C4-2B (cell line): ENCODE measurements at regions not wholly inside any gene's neighbourhood (a gene's known extent, or its start where the extent isn't known, plus 50 kb on each side); places are given as distances from the start of the nearest gene placed in this dataset.

ENCODE experiments used
- H3K27ac ChIP-seq: fragments of 450-650 bp; 2 replicates; pipeline ENCODE4 v1.5.1; 2017
- ZFX ChIP-seq: fragments of 450-650 bp; IDR thresholded peaks from 2 replicates; pipeline ENCODE4 v1.6.1; 2017
- TF ChIP-seq, protein P1 (sequence below): fragments of 450-650 bp; conservative IDR thresholded peaks from 2 replicates; pipeline ENCODE4 v1.5.1; 2017; ENCODE audit warnings: mild to moderate bottlenecking

DNA sequence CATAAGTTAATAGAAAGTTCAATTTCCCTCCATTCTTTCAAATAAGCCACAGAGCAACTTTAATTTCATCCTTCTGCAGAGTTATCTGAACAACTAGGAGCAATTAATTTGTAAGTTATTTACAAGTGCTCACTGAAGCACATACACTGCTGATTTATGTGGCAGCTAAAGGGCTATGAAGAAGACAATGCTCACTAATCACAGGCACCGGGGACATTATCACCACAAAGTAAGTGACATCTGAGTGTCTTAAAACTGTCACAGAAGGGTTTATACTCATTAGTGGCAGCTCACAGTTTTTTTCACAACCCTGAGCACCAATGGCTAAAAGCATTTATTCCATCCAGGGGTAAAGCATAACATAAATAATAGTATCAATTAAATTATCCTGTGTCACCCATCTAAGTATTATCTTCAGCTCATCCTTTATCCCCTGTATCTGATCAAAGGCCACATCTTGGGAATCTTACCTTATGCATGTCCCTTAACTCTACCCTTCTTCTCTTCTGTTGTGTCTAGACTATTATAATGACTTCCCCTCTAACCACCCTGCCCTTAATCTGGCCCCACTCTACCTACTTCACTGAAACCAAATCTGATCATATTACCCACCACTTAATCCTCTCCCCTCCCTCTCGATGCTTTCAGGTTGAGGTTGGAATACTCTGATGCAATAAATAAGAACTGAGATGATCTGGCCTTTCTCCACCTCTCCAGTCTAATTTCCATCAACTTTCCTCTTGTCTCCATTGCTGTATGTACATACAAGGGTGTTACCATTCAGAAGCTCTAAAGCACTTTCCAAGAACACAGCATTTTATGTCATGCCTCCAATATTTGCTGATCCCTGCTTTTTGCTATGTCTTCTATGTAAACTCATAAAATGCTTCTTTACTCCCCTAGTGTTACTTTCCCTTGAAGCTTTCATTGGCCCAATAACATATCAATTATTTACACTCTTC, 252.7 kb downstream of the CASP12 start:
- H3K27ac ChIP-seq: no peak overlapping the region

DNA sequence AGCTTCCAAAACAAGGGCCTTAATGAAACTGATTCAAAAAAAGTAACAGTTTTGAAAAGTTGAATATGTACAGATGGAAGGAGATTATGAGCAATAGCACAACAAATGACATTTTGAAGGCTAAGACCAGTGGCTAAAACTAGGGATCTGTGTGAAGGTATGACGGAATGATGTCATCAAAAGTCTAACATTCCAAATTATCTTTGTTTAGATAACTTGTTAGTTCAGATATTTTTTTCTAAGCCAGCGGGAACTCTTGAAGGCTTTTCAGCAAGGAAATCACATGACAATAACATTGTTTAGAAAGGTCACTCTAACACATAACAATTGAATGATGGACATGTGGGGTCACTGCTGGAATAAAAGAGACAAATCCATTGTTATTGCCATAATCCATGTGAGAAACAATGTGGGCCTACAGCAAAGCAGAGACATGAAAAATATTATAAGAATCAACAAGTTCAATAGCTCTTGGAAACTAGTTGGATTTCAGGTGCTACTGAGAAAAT, 260.5 kb downstream of the CASP12 start:
- no peak overlapping the region for H3K27ac ChIP-seq
- TF ChIP-seq ZFX: no peak
- TF ChIP-seq, protein P1, sequence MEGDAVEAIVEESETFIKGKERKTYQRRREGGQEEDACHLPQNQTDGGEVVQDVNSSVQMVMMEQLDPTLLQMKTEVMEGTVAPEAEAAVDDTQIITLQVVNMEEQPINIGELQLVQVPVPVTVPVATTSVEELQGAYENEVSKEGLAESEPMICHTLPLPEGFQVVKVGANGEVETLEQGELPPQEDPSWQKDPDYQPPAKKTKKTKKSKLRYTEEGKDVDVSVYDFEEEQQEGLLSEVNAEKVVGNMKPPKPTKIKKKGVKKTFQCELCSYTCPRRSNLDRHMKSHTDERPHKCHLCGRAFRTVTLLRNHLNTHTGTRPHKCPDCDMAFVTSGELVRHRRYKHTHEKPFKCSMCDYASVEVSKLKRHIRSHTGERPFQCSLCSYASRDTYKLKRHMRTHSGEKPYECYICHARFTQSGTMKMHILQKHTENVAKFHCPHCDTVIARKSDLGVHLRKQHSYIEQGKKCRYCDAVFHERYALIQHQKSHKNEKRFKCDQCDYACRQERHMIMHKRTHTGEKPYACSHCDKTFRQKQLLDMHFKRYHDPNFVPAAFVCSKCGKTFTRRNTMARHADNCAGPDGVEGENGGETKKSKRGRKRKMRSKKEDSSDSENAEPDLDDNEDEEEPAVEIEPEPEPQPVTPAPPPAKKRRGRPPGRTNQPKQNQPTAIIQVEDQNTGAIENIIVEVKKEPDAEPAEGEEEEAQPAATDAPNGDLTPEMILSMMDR: no peak

More for the DNA sequence above, 252.7 kb downstream of the CASP12 start:
- no peak for TF ChIP-seq ZFX
- TF ChIP-seq, protein P1: no peak

DNA sequence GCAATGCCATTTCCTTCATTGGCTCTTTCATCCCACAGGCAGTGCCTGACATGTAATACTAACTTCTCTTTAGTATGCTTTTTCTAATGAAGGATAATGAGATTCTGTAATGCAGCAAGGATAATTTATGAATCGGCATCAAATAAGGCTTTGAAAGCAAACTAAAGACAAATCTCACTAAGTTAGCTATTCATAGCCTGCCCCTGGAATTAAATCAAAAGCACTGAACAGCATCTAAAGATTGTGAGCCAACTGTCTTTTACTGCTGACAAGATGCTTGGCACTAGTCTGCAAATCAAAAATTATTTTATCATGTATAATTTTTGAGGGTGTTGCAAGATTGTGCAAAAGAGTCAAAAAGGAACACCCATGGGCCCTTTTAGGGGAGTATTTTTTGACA, 265.0 kb downstream of the CASP12 start:
- H3K27ac ChIP-seq: no peak overlapping the region
- no peak for TF ChIP-seq ZFX
- TF ChIP-seq, protein P1: no peak

DNA sequence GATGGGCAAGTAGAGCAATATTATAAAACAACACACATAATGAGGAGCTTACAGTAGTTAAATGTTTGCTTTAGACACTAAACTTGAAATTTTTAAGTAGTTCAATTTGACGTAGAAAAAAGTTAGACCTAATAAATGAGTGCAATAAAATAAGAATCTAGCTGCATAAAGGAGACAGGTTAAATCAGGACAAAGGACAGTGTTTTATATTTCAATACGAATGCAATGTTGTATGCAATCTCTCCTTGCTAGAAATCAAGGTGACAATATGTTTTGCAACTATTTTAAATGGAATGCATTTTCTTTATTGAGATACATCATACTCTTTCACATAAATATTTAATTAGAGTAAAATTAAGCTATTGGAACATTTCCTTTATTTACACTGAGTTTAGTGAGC, 267.9 kb downstream of the CASP12 start:
- TF ChIP-seq, protein P1: no peak
- TF ChIP-seq ZFX: no peak
- no peak overlapping the region for H3K27ac ChIP-seq

DNA sequence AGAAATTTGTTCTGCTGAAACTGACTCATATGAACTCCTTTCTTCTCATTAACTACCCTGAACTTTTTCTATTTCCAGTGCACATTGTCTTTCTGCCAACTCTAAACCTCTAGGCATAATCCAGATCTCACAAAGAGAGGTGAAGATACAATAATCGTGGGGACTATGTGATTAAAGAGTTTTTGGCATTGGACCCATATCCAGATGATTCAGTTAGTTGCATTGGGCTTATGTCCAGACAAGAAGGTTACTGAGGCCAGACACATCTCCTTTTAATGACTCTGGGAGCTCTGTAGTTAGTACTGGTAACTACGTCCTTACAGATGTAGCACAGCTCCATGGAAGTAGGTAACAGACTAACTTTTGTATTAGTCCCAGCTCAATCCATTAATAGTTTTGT, 273.0 kb downstream of the CASP12 start:
- H3K27ac ChIP-seq: no peak overlapping the region
- TF ChIP-seq, protein P1: no peak
- no peak for TF ChIP-seq ZFX

DNA sequence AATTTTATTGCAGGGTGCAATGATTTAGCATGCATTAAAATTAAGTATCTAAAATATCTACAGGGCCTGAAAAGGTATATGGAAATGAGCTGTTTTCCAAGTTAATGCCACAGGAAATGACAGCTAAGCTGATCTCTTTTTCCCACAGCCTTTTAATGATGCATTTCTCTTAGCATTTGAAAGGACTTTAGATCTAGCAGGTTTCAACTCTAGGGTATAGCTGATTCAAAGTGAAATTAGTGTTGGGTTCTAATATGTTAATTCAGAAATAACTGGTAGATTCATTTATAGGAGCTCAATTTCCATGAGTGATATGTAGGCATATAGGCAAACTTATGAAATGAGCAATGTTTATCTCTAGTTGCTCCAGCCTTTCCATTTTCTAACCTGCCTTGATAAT, 274.2 kb downstream of the CASP12 start:
- no peak overlapping the region for H3K27ac ChIP-seq
- no peak for TF ChIP-seq ZFX
- TF ChIP-seq, protein P1: no peak

DNA sequence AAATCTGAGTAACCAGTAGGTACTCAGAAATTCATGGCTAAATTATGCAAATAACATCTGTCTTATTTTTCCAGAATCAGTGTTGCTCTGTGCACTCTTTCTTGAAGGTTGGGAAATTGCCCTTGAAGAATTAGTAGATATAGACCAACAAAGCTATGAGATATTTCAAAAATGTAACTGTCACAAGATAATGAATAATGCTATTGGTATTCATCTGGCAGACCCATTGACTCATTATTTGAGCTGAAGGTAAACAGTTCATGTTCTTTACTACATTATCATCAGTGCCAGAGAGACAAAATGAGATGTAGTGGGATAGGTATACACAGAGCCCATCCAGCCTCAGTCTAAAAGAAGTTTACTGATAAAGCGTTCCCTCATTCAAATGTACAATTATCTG, 274.7 kb downstream of the CASP12 start:
- no peak for TF ChIP-seq ZFX
- TF ChIP-seq, protein P1: no peak
- no peak overlapping the region for H3K27ac ChIP-seq
